T-cell (primary cell): ENCODE measurements at regions not wholly inside any gene's neighbourhood (a gene's known extent, or its start where the extent isn't known, plus 50 kb on each side); places are given as distances from the start of the nearest gene placed in this dataset.

Source experiments
- ATAC-seq, 4 experiments: fragments of 200-7000 bp in 3 of 4; fragments of 150-1000 bp in 1 of 4; cut with Tn5 transposase; replicated peaks in 1 of 4; 1 replicate in 3 of 4; 2 replicates in 1 of 4; pipeline ENCODE4 v1.10.0; 2021; ENCODE audit warnings: moderate library complexity in 3 of 4, mild to moderate bottlenecking in 2 of 4, moderate number of reproducible peaks in 1 of 4
- CTCF ChIA-PET, 2 donors: fragments of 300-600 bp; sonication (Branson Sonifier 250); formaldehyde crosslinking; loops; one replicate each; lab custom pipeline; 2022; ENCODE audit warnings: antibody characterized with exemption in 2 of 2; lab: Charles Lee
- POLR2A ChIA-PET, 2 donors: fragments of 300-600 bp; sonication (Branson Sonifier 250); formaldehyde crosslinking; loops; one replicate each; lab custom pipeline; 2022; ENCODE audit warnings: antibody characterized with exemption in 2 of 2; lab: Charles Lee
- DNase-seq, 35 experiments: peaks; one replicate each; pipeline versions ENCODE4 v3.0.0 to v3.0.0-alpha.2; 2013 to 2023
- H3K27ac ChIP-seq: one replicate; pipeline ENCODE4 v1.5.1; 2013; ENCODE audit warnings: low read length
- H3K27me3 ChIP-seq, 2 experiments: replicated peaks in 1 of 2; 1 replicate in 1 of 2; 2 replicates in 1 of 2; pipeline versions ENCODE4 v1.6.1 to v1.7.0; 2013; ENCODE audit warnings: low read length in 1 of 2, mixed read lengths in 1 of 2; ENCODE audit not compliant: control insufficient read depth in 2 of 2, insufficient read depth in 2 of 2; ENCODE audit errors: extremely low read depth in 1 of 2
- H3K36me3 ChIP-seq, 2 donors: 1 replicate in 1 of 2; 2 replicates in 1 of 2; pipeline versions ENCODE4 v1.6.1 to v1.7.0; 2013; ENCODE audit warnings: low read length in 1 of 2; ENCODE audit not compliant: control insufficient read depth in 2 of 2, insufficient read depth in 1 of 2; ENCODE audit errors: extremely low read depth in 1 of 2
- H3K4me1 ChIP-seq, 2 experiments: 1 replicate in 1 of 2; 2 replicates in 1 of 2; pipeline versions ENCODE4 v1.6.1 to v1.7.0; 2013; ENCODE audit warnings: low read length in 2 of 2, mixed read lengths in 1 of 2; ENCODE audit not compliant: insufficient read depth in 2 of 2, control insufficient read depth in 1 of 2; ENCODE audit errors: extremely low read depth in 1 of 2
- H3K4me3 ChIP-seq, 2 donors: 1 replicate in 1 of 2; 2 replicates in 1 of 2; pipeline versions ENCODE4 v1.5.1 to v1.7.0; 2013; ENCODE audit warnings: mild to moderate bottlenecking in 2 of 2, low read length in 1 of 2, moderate library complexity in 1 of 2; ENCODE audit not compliant: control insufficient read depth in 1 of 2; ENCODE audit errors: extremely low read depth in 1 of 2
- H3K9me3 ChIP-seq: 2 replicates; pipeline ENCODE4 v1.7.0; 2013
- H3K27ac Mint-ChIP-seq, 2 donors: one replicate each; pipeline ENCODE4 v1.8.0; 2020 to 2021; ENCODE audit warnings: mild to moderate bottlenecking in 2 of 2, mixed read lengths in 2 of 2
- H3K27me3 Mint-ChIP-seq, 2 donors: one replicate each; pipeline ENCODE4 v1.8.0; 2021 to 2022; ENCODE audit warnings: mixed read lengths in 2 of 2
- H3K36me3 Mint-ChIP-seq: one replicate; pipeline ENCODE4 v1.8.0; 2021; ENCODE audit warnings: mixed read lengths
- H3K4me1 Mint-ChIP-seq, 3 donors: one replicate each; pipeline ENCODE4 v1.8.0; 2020 to 2022; ENCODE audit warnings: mixed read lengths in 3 of 3, mild to moderate bottlenecking in 1 of 3
- H3K4me3 Mint-ChIP-seq, 3 donors: one replicate each; pipeline ENCODE4 v1.8.0; 2020 to 2022; ENCODE audit warnings: mild to moderate bottlenecking in 3 of 3, mixed read lengths in 3 of 3, moderate library complexity in 3 of 3
- H3K9me3 Mint-ChIP-seq, 3 donors: one replicate each; pipeline ENCODE4 v1.8.0; 2020 to 2022; ENCODE audit warnings: mixed read lengths in 3 of 3
- WGBS: methylation state at CpG from one replicate; pipeline ENCODE4 v1.1.5; 2013; ENCODE audit warnings: missing lambda C conversion rate; ENCODE audit not compliant: insufficient coverage; 5-methylcytosine and 5-hydroxymethylcytosine counted together

DNA sequence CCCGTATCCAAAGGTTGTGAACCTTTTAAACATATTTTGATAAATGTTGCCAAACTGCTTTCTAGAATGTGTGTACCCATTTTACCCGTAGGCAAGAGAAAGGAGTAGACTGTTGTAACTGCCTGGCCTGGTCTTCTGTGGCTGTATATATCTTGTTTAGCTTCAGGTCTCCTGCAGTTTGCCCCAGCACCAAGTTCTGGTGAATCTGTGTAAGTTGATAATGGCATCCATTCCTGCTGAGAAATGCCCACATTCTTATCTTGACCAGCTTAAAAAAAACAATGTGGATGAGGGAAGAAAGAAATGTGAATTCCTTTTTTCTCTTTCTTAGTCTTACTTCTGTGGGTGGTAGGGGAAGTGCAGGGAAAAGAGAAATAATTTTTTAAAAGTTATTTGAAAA, 53.3 kb upstream of the TLE3 start:
- no peaks in the 10 kb centered on the region for H3K36me3 Mint-ChIP-seq
- Histone ChIP-seq H3K4me3 (no peak overlapping the region), H3K27me3 (peaks cover 0 to 10% of the 10 kb centered on the region in 2 experiments), H3K9me3 (no peaks in the 10 kb centered on the region), H3K4me1 (no peaks in the 10 kb centered on the region), H3K27ac (no peak overlapping the region), H3K36me3 (no peaks in the 10 kb centered on the region)
- no peak for DNase-seq
- H3K27ac Mint-ChIP-seq = no peak overlapping the region
- POLR2A ChIA-PET = no interaction called here
- CTCF ChIA-PET = no interaction called here
- no peak overlapping the region for H3K4me3 Mint-ChIP-seq
- peaks cover 0 to 2% (median 0%) of the 10 kb centered on the region in 3 donors for H3K4me1 Mint-ChIP-seq
- H3K9me3 Mint-ChIP-seq = no peaks in the 10 kb centered on the region
- ATAC-seq = no peak
- WGBS = no CpG with 5 or more reads among the region's 2 CpGs
- H3K27me3 Mint-ChIP-seq = peaks cover 0 to 8% of the 10 kb centered on the region in 2 donors

DNA sequence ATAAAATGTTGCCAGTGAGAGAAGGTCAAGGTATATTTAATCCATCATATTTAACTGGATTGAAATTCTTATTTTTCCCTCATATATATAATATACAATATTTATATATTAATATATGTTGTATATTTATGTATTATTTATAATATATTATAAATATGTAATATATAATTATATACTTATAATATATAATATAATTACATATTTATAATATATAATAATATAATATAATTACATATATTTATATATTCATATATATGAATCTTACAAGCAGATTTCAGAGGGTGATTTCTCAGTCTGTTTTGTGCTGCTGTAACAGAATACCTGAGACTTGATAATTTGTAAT, 52.7 kb upstream of the TLE3 start:
- Histone ChIP-seq H3K9me3 (no peaks in the 10 kb centered on the region), H3K4me3 (no peak overlapping the region), H3K27ac (no peak overlapping the region), H3K27me3 (peaks cover 0 to 10% of the 10 kb centered on the region in 2 experiments), H3K4me1 (no peaks in the 10 kb centered on the region), H3K36me3 (no peaks in the 10 kb centered on the region)
- Mint-ChIP-seq H3K4me3 (no peak overlapping the region), H3K27ac (no peak overlapping the region), H3K4me1 (peaks cover 0 to 2% (median 0%) of the 10 kb centered on the region in 3 donors), H3K36me3 (no peaks in the 10 kb centered on the region), H3K9me3 (no peaks in the 10 kb centered on the region), H3K27me3 (peaks cover 0 to 8% of the 10 kb centered on the region in 2 donors)
- CTCF ChIA-PET = no interaction called here
- DNase-seq (no peak), ATAC-seq (no peak)
- POLR2A ChIA-PET = no interaction called here

DNA sequence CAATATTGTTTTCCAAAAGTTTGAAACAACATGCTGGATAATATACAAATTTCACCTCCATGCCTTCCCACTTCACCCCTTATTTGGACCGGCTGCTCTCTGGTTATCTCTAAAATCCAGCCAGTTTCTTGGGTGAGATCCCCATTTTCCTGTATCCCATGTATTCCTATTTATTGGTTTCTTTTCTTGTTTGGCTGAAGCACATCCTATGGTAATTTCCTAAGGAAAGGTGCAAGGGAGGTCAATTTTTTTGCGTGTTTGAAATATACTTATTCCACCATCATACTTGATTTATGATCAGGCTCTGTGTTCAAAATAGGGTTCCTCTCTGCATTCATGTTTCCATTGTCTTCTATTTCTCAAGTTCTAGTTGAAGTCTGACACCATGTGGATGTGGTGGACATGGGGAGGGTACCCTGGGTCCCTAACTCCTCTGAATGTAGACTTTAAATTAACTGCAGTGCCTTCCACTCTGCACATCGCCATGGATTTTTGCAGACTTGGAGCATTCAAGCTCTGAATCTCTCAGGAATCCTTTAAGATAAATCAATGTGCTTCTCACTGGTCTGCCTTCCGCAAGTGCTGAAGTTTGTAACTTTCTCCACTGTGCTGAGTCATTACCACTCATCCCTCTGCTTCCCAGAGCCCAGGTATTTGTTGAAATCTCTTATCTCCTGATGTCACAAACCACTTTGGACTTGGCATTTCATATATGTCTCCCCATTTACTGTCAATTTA, 52.1 kb upstream of the TLE3 start:
- Mint-ChIP-seq H3K36me3 (no peaks in the 10 kb centered on the region), H3K27me3 (peaks cover 0 to 6% of the 10 kb centered on the region in 2 donors), H3K4me3 (no peak overlapping the region), H3K27ac (no peak overlapping the region), H3K9me3 (no peaks in the 10 kb centered on the region), H3K4me1 (peaks cover 0 to 2% (median 0%) of the 10 kb centered on the region in 3 donors)
- Histone ChIP-seq H3K4me3 (no peak overlapping the region), H3K4me1 (no peaks in the 10 kb centered on the region), H3K36me3 (no peaks in the 10 kb centered on the region), H3K27me3 (peaks cover 0 to 10% of the 10 kb centered on the region in 2 experiments), H3K9me3 (no peaks in the 10 kb centered on the region), H3K27ac (no peak overlapping the region)
- DNase-seq = peak in 1 of 35 experiments; percentile 16
- ATAC-seq = no peak
- CTCF ChIA-PET = no interaction called here
- whole genome bisulfite sequencing = 83% methylated on average over 2 of the region's 4 CpGs
- POLR2A ChIA-PET = no interaction called here

DNA sequence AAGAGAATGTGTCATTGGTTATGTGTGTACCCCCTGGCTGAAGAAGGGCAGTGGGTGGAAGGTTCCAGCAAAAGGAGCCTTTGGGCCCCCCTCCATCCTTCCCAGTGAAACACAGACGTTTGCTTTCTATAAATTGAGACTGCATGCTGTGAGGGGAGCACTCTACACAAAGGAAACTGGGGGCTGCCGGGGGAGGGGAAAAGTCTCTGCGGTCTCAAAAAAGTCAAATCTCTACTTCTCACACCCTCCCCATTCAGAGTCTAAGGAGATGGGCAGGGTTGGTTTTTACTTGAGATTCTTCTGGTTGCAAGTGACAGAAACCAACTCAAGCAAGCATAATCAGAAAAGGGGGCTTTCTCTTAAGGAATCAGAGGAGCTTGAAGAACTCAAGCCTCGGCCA, 50.1 kb upstream of the TLE3 start:
- Histone ChIP-seq H3K9me3 (no peaks in the 10 kb centered on the region), H3K36me3 (no peaks in the 10 kb centered on the region), H3K4me3 (no peak overlapping the region), H3K4me1 (no peaks in the 10 kb centered on the region), H3K27me3 (peaks cover 0 to 10% of the 10 kb centered on the region in 2 experiments), H3K27ac (no peak overlapping the region)
- Mint-ChIP-seq H3K4me1 (peaks cover 0 to 2% (median 0%) of the 10 kb centered on the region in 3 donors), H3K27me3 (peaks cover 3 to 13% of the 10 kb centered on the region in 2 donors), H3K9me3 (no peaks in the 10 kb centered on the region), H3K4me3 (no peak overlapping the region), H3K27ac (no peak overlapping the region), H3K36me3 (no peaks in the 10 kb centered on the region)
- CTCF ChIA-PET = no interaction called here
- POLR2A ChIA-PET = no interaction called here
- DNase-seq (no peak), ATAC-seq (no peak)
- WGBS = 38% methylated on average over 1 of the region's 4 CpGs
